NT2/D1 (cell line): ENCODE measurements at regions not wholly inside any gene's neighbourhood (a gene's known extent, or its start where the extent isn't known, plus 50 kb on each side); places are given as distances from the start of the nearest gene placed in this dataset.
"Not testable (repeated sequence)": the region's sequence is repeated elsewhere in the genome, so short reads cannot be mapped to it uniquely, and the experiment has no call there.

Experiments
- DNase-seq: peaks from one replicate; pipeline ENCODE4 v3.0.0-alpha.2; 2011; ENCODE audit warnings: low read depth, low spot score
- H3K27me3 ChIP-seq: 2 replicates; pipeline ENCODE4 v1.6.0; 2011; ENCODE audit warnings: mild to moderate bottlenecking; ENCODE audit not compliant: insufficient read length, insufficient read depth
- H3K36me3 ChIP-seq: 2 replicates; pipeline ENCODE4 v1.6.1; 2011; ENCODE audit warnings: mild to moderate bottlenecking, low read length, mixed read lengths; ENCODE audit not compliant: insufficient read depth, insufficient read length
- H3K4me1 ChIP-seq: 2 replicates; pipeline ENCODE4 v1.5.1; 2011; ENCODE audit not compliant: insufficient read depth, insufficient read length
- H3K4me3 ChIP-seq: 2 replicates; pipeline ENCODE4 v1.5.1; 2011; ENCODE audit warnings: low read depth; ENCODE audit not compliant: insufficient read length
- H3K9ac ChIP-seq: 2 replicates; pipeline ENCODE4 v1.6.0; 2011; ENCODE audit warnings: low read depth; ENCODE audit not compliant: insufficient read length
- H3K9me3 ChIP-seq: 2 replicates; pipeline ENCODE4 v1.5.1; 2011; ENCODE audit warnings: mild to moderate bottlenecking, low read length; ENCODE audit not compliant: insufficient read depth
- SUZ12 ChIP-seq: IDR thresholded peaks from 2 replicates; pipeline ENCODE4 v1.6.1; 2011; ENCODE audit not compliant: insufficient read length, insufficient read depth; ENCODE audit errors: extremely low read depth
- YY1 ChIP-seq: IDR thresholded peaks from 2 replicates; pipeline ENCODE4 v1.6.1; 2011; ENCODE audit not compliant: insufficient read length, insufficient read depth
- ZNF274 ChIP-seq: IDR thresholded peaks from 2 replicates; pipeline ENCODE4 v1.6.1; 2011; ENCODE audit warnings: mild to moderate bottlenecking, low read depth, low read length

DNA sequence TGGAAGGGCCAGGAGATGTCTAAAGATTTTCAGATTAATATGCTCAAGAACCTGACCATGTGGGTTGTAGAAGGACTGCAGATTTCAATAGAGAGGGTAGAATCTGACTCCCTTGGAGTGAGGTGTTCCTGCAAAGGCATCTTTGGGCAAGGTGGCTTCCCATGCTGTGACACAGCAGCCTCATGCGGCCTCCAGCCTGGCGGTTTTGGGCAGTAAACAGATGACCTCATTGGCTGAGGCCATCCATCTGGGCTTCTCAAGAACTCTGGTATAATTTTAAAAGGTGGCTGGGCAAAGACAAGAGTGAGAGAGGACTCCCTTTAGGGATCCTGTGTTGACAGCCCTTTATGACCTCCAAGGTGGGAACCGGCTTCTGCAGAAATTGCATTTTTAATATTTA lies 90.3 kb upstream of the ERCC6L2 start:
- no peak overlapping the region for H3K4me3 ChIP-seq

DNA sequence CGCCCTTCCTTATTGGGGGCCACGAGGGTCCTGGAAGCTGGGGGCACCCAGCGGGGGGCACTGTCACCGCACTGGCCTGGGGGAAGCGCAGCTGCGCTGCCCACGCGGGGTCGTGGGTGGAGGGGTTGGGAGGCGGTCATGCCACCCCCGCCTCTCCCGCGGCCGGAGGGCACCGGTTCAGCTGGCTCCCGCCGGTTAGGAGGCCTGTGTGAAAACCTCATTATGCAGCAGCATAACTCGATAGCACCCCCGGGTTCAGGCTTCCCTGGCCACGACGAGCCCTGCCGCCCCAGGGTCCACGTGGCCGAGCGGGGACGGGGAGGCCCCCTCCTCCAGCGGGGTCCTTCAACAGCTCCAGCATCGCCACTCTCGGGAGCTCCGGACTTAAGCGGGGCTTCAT lies 91.2 kb upstream of the ERCC6L2 start:
- no peaks in the 10 kb centered on the region for H3K36me3 ChIP-seq
- no peaks in the 10 kb centered on the region for H3K9me3 ChIP-seq
- H3K4me1 ChIP-seq, result peaks cover 2% of the 10 kb centered on the region
- H3K27me3 ChIP-seq, result no peaks in the 10 kb centered on the region
- no peak overlapping the region for H3K9ac ChIP-seq
- no peak for TF ChIP-seq SUZ12
- no peak for TF ChIP-seq YY1
- no peak for TF ChIP-seq ZNF274
- H3K4me3 ChIP-seq, result no peak overlapping the region
- DNase-seq, result no peak

More for the DNA sequence above, 90.3 kb upstream of the ERCC6L2 start:
- Histone ChIP-seq H3K9me3 (no peaks in the 10 kb centered on the region), H3K9ac (no peak overlapping the region), H3K4me1 (peaks cover 2% of the 10 kb centered on the region), H3K27me3 (no peaks in the 10 kb centered on the region), H3K36me3 (no peaks in the 10 kb centered on the region)
- no peak for DNase-seq
- TF ChIP-seq YY1 (no peak), SUZ12 (no peak), ZNF274 (no peak)

DNA sequence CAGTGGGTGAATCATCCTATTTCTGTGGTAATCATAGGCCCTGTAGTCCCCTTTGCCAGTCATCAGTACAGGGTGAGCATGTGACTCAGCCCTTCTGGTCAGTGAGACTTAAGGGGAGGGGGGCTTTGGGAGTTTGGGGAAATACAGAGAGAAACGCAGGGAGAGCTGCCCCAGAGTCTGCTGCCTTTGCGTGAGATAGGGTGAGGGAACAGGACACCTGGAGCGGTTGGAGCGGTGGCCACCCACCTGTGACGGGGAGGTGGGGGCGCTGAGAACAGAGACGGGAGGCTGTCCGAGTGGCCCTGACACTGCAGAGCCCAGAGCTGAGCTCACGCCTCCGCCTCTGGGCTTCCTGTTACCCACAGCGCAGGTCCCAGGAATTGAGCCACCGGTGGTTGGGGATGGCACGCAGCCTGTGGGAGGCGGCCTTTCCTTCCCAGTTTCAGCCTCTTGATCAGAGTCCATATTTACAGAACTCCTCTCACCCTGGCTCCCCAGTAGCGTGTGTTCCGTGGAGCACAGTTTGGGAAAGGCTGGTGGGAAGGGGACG lies 92.0 kb upstream of the ERCC6L2 start:
- Histone ChIP-seq H3K4me1 (peaks cover 2% of the 10 kb centered on the region), H3K9ac (no peak overlapping the region), H3K9me3 (no peaks in the 10 kb centered on the region), H3K27me3 (no peaks in the 10 kb centered on the region), H3K36me3 (no peaks in the 10 kb centered on the region), H3K4me3 (no peak overlapping the region)
- TF ChIP-seq YY1, result no peak
- TF ChIP-seq SUZ12, result no peak
- TF ChIP-seq ZNF274, result no peak
- no peak for DNase-seq

DNA sequence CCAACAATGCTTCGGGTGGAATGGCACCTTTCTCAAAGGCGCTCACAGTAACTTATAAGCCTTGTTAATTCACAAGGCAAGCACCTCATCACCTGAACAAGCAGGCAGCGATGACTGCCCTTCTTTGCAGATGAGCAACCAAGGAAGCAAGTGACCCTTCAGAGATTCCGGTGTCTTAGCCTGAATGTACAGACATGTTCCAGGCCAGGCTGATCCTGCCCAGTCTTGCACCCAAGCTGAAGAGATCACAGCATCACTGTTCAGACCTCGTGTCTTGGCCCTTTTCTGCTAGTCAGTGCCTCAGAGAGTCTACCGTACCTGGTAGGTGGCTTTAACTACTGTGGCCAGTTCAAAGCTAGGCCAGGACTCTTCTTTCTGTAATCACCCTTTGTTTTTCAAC lies 94.7 kb upstream of the ERCC6L2 start:
- H3K27me3 ChIP-seq, result no peaks in the 10 kb centered on the region
- no peak overlapping the region for H3K4me3 ChIP-seq
- TF ChIP-seq SUZ12 (no peak), YY1 (no peak), ZNF274 (no peak)
- H3K36me3 ChIP-seq, result no peaks in the 10 kb centered on the region
- no peak for DNase-seq
- H3K9me3 ChIP-seq, result no peaks in the 10 kb centered on the region
- H3K4me1 ChIP-seq, result no peaks in the 10 kb centered on the region
- no peak overlapping the region for H3K9ac ChIP-seq

DNA sequence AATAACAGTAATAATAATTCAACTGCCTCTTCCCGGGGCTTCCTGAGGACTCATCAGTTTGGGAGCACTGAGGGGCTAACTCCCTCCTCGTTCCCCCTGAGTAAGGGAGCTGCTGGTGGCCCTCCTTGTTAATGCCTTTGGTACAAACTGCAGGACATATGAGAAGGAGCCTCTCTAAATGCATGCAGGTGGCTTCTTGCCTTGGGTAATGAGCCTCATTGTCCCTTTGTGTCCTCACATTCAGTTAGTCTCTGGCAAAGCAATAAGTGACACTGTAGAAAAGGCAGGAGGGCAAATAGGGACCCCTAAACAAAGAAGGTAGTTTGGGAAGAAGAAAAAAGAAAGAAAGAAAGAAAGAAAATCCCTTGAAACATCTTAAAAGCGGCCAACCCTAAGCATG lies 95.4 kb upstream of the ERCC6L2 start:
- H3K9ac ChIP-seq, result no peak overlapping the region
- H3K4me1 ChIP-seq, result no peaks in the 10 kb centered on the region
- H3K36me3 ChIP-seq, result no peaks in the 10 kb centered on the region
- DNase-seq, result no peak
- no peak overlapping the region for H3K4me3 ChIP-seq
- no peaks in the 10 kb centered on the region for H3K9me3 ChIP-seq
- TF ChIP-seq SUZ12 (no peak), ZNF274 (no peak), YY1 (no peak)
- no peaks in the 10 kb centered on the region for H3K27me3 ChIP-seq

DNA sequence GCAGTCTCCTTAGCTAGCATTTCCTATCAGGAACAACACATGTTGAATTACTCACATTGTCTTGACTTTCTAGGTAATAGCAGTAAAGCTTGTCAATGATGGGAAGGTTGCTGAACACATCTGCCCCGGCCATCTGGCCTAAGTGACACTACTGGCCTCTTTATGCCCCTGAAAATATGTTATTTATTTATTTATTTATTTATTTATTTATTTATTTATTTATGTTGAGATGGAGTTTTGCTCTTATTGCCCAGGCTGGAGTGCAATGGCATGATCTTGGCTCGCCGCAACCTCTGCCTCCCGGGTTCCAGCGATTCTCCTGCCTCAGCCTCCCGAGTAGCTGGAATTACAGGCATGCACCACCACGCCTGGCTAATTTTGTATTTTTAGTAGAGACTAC lies 95.9 kb upstream of the ERCC6L2 start:
- H3K9me3 ChIP-seq, H3K27me3 ChIP-seq, DNase-seq, H3K4me1 ChIP-seq, H3K36me3 ChIP-seq, H3K4me3 ChIP-seq, H3K9ac ChIP-seq: not testable (repeated sequence)

DNA sequence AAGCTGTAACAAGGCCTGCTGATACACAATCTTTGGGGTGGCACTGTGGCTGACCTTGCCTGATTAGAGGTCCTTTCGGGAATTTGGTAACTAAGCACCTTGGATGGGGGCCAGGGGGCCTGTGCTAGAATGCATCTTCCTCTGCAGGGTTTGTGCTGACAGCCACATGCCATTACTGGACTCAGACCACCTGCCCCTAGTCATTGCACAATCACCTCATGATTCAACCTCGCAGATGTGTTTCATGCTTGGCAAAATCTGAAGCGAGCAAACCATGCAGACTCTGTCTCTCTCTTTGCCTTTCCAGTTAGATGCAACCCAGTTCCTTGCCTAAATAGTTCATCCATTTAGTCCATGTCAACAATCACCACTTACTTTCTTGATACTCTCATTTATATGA lies 96.5 kb upstream of the ERCC6L2 start:
- Histone ChIP-seq H3K4me3 (no peak overlapping the region), H3K36me3 (no peaks in the 10 kb centered on the region), H3K27me3 (no peaks in the 10 kb centered on the region), H3K4me1 (no peaks in the 10 kb centered on the region), H3K9ac (no peak overlapping the region), H3K9me3 (no peaks in the 10 kb centered on the region)
- DNase-seq, result no peak
- TF ChIP-seq YY1, result no peak
- TF ChIP-seq SUZ12, result no peak
- no peak for TF ChIP-seq ZNF274

- Histone ChIP-seq H3K36me3 (no peaks in the 10 kb centered on the region), H3K9ac (no peak overlapping the region), H3K4me3 (no peak overlapping the region), H3K9me3 (no peaks in the 10 kb centered on the region), H3K27me3 (no peaks in the 10 kb centered on the region), H3K4me1 (no peaks in the 10 kb centered on the region)
- DNase-seq, result no peak
- no peak for TF ChIP-seq SUZ12
- no peak for TF ChIP-seq YY1
- TF ChIP-seq ZNF274, result no peak
Observed at GRCh38 chr9:95777136-95777535, 98.4 kb upstream of the ERCC6L2 start.
